OCI-LY1 (cell line): ENCODE measurements at regions not wholly inside any gene's neighbourhood (a gene's known extent, or its start where the extent isn't known, plus 50 kb on each side); places are given as distances from the start of the nearest gene placed in this dataset.

ENCODE experiments used
- CTCF ChIP-seq: fragments of 200-600 bp; sonication (generic), shearing (Covaris generic); IDR thresholded peaks from 2 replicates; pipeline ENCODE4 v1.5.1; 2017; ENCODE audit warnings: mild to moderate bottlenecking, antibody characterized with exemption, low read length, moderate library complexity, mixed read lengths
- EZH2 ChIP-seq: fragments of 200-600 bp; sonication (generic), shearing (Covaris generic); IDR thresholded peaks from 2 replicates; pipeline ENCODE4 v1.8.0; 2017; ENCODE audit warnings: borderline replicate concordance, mixed run types, mild to moderate bottlenecking, antibody characterized with exemption, low read length, moderate library complexity, mixed read lengths

- TF ChIP-seq CTCF (no peak), EZH2 (no peak)
Observed at GRCh38 chr4:83664071-83664470, 128.2 kb downstream of the GPAT3 start.
